ENCODE measurements at regions not wholly inside any gene's neighbourhood (a gene's known extent, or its start where the extent isn't known, plus 50 kb on each side); places are given as distances from the start of the nearest gene placed in this dataset.
"Not testable (repeated sequence)": the region's sequence is repeated elsewhere in the genome, so short reads cannot be mapped to it uniquely, and the experiment has no call there.

DNA sequence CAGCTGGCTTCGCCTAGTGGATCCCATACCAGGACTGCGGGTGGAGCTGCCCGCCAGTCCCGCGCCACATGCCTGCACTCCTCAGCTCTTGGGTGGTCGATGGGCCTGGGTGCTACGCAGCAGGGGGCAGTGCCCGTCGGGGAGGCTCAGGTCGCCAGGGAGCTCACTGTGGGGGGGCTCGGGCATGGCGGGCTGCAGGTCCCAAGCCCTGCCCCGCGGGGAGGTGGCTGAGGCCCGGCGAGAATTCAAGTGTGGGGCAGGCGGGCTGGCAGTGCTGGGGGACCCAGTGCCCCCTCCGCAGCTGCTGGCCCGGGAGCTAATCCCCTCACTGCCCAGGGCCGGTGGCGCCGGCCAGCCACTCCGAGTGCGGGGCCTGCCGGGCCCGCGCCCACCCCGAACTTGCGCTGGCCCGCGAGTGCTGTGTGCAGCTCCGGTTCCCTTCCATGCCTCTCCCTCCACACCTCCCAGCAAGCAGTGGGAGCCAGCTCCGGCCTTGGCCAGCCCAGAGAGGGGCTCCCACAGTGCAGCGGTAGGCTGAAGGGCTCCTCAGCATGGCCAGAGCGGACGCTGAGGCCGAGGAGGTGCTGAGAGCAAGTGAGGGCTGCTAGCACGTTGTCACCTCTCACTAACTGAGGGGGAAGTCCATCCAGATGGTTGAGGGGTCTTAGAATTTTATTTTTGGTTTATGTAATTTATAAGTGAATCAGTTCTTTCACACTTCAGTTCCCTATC lies 85.2 kb upstream of the HMCN1 start:
- no peak for DNase-seq (ENCODE audit: extremely low spot score)
- ChIA-PET CTCF (interaction anchor here (1.1 to 4.1 kb wide), 4 partner anchors 13 to 53 kb away, joined by 3 to 16 read pairs (median 8); no protein-coding TSS in a partner anchor), POLR2A (no interaction called here)
- TF ChIP-seq, protein P1, sequence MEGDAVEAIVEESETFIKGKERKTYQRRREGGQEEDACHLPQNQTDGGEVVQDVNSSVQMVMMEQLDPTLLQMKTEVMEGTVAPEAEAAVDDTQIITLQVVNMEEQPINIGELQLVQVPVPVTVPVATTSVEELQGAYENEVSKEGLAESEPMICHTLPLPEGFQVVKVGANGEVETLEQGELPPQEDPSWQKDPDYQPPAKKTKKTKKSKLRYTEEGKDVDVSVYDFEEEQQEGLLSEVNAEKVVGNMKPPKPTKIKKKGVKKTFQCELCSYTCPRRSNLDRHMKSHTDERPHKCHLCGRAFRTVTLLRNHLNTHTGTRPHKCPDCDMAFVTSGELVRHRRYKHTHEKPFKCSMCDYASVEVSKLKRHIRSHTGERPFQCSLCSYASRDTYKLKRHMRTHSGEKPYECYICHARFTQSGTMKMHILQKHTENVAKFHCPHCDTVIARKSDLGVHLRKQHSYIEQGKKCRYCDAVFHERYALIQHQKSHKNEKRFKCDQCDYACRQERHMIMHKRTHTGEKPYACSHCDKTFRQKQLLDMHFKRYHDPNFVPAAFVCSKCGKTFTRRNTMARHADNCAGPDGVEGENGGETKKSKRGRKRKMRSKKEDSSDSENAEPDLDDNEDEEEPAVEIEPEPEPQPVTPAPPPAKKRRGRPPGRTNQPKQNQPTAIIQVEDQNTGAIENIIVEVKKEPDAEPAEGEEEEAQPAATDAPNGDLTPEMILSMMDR (IDR thresholded peaks at IDR 0.05; ENCODE audit: control extremely low read depth, extremely low read depth, low read depth, missing control alignments) = no peak

DNA sequence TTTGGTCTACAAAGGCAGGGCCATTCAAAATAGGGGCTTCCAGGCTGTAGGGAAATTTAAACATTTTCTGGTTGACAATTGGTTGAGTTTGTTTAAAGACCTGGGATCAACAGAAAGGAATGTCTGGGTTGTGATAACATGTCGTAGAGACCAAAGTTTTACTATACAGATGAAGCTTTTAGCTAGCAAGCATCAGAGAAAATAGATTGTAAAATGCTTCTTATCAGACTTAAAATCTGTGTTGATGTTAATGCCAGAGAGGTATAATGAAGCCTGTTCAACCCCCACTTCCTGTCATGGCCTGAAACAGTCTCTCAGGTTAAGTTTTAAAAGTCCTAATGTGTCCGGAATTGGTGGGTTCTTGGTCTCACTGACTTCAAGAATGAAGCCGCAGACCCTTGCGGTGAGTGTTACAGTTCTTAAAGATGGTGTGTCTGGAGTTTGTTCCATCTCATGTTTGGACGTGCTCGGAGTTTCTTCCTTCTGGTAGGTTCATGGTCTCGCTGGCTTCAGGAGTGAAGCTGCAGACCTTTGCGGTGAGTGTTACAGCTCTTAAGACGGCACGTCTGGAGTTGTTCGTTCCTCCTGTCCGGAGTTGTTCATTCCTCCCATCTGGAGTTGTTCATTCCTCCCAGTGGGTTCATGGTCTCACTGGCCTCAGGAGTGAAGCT lies 86.5 kb upstream of the HMCN1 start:
- DNase-seq (ENCODE audit: extremely low spot score); POLR2A ChIA-PET: not testable (repeated sequence)
- CTCF ChIA-PET = interaction anchor here (1.1 to 4.1 kb wide), 5 partner anchors 12 to 87 kb away, joined by 3 to 16 read pairs (median 5); no protein-coding TSS in a partner anchor

DNA sequence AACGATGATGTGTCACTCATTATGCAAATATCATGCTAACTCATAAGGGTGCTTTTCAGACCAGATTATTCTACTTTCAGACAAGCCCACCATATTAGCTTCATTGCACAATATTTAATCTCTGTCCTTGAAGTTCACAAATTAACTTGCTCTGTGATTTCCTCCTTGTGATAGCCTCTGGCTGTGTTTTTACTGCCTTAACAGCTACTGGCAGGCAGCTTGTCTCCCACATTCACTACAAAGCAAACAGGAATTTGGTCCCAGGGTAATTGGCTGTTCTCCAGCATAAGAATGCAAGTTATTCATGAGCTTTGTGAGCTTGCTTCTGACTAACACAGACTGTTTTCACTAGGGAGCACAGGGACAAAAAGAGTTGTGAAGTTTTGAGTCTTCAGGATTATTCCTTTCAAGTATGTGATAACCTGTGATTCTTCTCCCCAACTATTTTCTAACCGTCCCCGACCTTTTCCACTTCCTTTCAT lies 87.9 kb upstream of the HMCN1 start:
- no peak for DNase-seq (ENCODE audit: extremely low spot score)
- TF ChIP-seq, protein P1 (IDR thresholded peaks at IDR 0.05; ENCODE audit: control extremely low read depth, extremely low read depth, low read depth, missing control alignments) = no peak
- POLR2A ChIA-PET = no interaction called here
- CTCF ChIA-PET = interaction anchor here (1.0 to 4.1 kb wide), 4 partner anchors 10 to 86 kb away, joined by 3 to 16 read pairs (median 8); no protein-coding TSS in a partner anchor

DNA sequence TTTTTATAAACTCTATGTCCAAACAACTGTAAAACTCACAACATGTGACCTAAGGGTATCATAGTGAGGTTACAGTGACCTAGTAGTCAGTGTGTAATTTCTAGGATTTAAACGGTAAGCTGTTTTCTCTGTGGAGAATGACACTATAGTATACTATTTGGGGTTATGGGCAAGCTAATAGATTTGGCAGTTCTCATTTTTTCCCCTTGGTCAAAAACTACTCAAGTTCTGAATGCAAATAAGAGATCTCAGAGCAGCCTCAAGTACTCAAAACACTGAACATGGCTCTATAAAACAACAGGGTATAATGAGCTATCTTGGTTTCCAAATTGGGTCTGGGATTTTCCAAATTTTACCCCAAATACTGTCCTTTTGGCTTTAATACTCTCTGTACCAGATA lies 88.5 kb upstream of the HMCN1 start:
- DNase-seq (ENCODE audit: extremely low spot score) = no peak
- CTCF ChIA-PET = interaction anchor here (1.0 to 3.5 kb wide), 2 partner anchors 10 to 50 kb away, joined by 3 to 16 read pairs; no protein-coding TSS in a partner anchor
- TF ChIP-seq, protein P1 (IDR thresholded peaks at IDR 0.05; ENCODE audit: control extremely low read depth, extremely low read depth, low read depth, missing control alignments) = no peak
- POLR2A ChIA-PET = no interaction called here

DNA sequence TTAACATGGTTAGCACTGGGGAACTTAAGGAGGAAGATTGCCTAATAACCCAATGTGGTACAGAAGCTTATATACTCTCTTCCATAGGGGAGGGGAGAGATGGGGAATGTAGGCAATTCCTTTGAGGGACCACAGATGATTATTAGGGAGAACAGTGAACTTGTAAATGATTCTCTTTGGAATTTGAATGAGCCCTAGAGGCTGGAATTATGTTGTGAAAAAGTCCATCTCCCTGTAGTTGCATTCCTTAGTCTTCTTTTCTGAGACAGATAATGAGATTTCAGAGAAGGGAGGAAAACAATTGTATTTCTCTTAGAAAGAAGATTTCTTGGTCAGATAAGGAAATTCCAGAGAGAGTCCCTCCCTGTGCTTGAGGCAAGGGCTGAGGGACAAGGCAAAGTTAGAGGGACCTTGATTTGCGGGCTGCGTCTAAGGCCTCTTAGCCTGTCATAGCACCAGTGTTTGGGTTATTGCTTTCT lies 89.0 kb upstream of the HMCN1 start:
- DNase-seq (ENCODE audit: extremely low spot score) = no peak
- POLR2A ChIA-PET = no interaction called here
- CTCF ChIA-PET = interaction anchor here (1.0 kb wide), 1 partner anchor 49 kb away, joined by 3 read pairs; no protein-coding TSS in a partner anchor
- TF ChIP-seq, protein P1 (IDR thresholded peaks at IDR 0.05; ENCODE audit: control extremely low read depth, extremely low read depth, low read depth, missing control alignments) = no peak

DNA sequence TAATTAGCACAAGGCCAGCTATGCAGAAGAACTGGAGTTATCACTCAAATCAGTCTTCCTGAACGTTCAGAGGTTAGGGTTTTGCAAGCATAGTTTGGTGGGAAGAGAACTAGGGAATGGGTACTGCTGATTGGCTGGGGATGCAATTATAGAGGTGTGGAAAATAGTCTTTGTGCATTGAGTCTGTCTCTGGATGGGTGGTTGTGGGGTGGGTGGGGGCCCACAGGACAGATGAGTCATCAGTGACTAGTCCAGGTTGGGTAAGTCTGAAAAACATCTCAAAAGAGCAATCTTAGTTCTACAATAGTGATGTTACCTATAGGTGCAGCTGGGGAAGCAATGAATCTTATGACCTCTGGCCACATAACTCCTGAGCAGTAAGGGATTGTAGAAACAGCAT lies 89.7 kb upstream of the HMCN1 start:
- DNase-seq (ENCODE audit: extremely low spot score) = no peak
- TF ChIP-seq, protein P1 (IDR thresholded peaks at IDR 0.05; ENCODE audit: control extremely low read depth, extremely low read depth, low read depth, missing control alignments) = no peak
- POLR2A ChIA-PET = no interaction called here
- CTCF ChIA-PET = no interaction called here

Measured in GM10248 (cell line).